DOHH2 (cell line): ENCODE measurements at regions not wholly inside any gene's neighbourhood (a gene's known extent, or its start where the extent isn't known, plus 50 kb on each side); places are given as distances from the start of the nearest gene placed in this dataset.

Experiments
- H3F3A ChIP-seq: fragments of 200-600 bp; sonication (generic), shearing (Covaris generic); 2 replicates; pipeline ENCODE4 v1.6.0; 2016; ENCODE audit warnings: antibody characterized with exemption, mild to moderate bottlenecking; ENCODE audit not compliant: control insufficient read depth, insufficient read depth
- H3K27ac ChIP-seq: fragments of 200-600 bp; sonication (generic); 2 replicates; pipeline ENCODE4 v1.5.1; 2014; ENCODE audit warnings: low read depth, mild to moderate bottlenecking, low read length, moderate library complexity
- H3K27me3 ChIP-seq: fragments of 200-600 bp; sonication (generic); 2 replicates; pipeline ENCODE4 v1.6.1; 2014; ENCODE audit warnings: mild to moderate bottlenecking, low read length, mixed read lengths; ENCODE audit not compliant: control insufficient read depth
- H3K36me3 ChIP-seq: fragments of 200-600 bp; sonication (generic); 2 replicates; pipeline ENCODE4 v1.6.1; 2014; ENCODE audit warnings: mild to moderate bottlenecking, low read length, moderate library complexity, mixed read lengths; ENCODE audit not compliant: control insufficient read depth
- H3K4me1 ChIP-seq: fragments of 200-600 bp; sonication (generic); 2 replicates; pipeline ENCODE4 v1.6.1; 2014; ENCODE audit warnings: mild to moderate bottlenecking, low read length, mixed read lengths; ENCODE audit not compliant: control insufficient read depth
- H3K4me2 ChIP-seq: fragments of 200-600 bp; sonication (generic); 2 replicates; pipeline ENCODE4 v1.6.0; 2014; ENCODE audit warnings: mild to moderate bottlenecking, low read length, moderate library complexity
- H3K4me3 ChIP-seq: fragments of 200-600 bp; sonication (generic); 2 replicates; pipeline ENCODE4 v1.5.1; 2014; ENCODE audit warnings: mild to moderate bottlenecking, low read length, mixed read lengths
- H3K79me2 ChIP-seq: fragments of 200-600 bp; sonication (generic); 2 replicates; pipeline ENCODE4 v1.6.1; 2014; ENCODE audit warnings: mild to moderate bottlenecking, low read length, mixed read lengths; ENCODE audit not compliant: control insufficient read depth
- H3K9me2 ChIP-seq: fragments of 200-600 bp; sonication (generic); replicated peaks from 2 replicates; pipeline ENCODE4 v1.6.1; 2014; ENCODE audit warnings: mild to moderate bottlenecking, low read length, mixed read lengths; ENCODE audit not compliant: control insufficient read depth
- H3K9me3 ChIP-seq: fragments of 200-600 bp; sonication (generic); 2 replicates; pipeline ENCODE4 v1.6.1; 2014; ENCODE audit warnings: antibody characterized with exemption, low read length, mixed read lengths; ENCODE audit not compliant: control insufficient read depth, insufficient read depth
- H4K20me1 ChIP-seq: fragments of 200-600 bp; sonication (generic); 2 replicates; pipeline ENCODE4 v1.6.0; 2014; ENCODE audit warnings: low read depth, mild to moderate bottlenecking, antibody characterized with exemption, low read length, moderate library complexity; ENCODE audit not compliant: control insufficient read depth, insufficient read depth
- EZH2phosphoT487 ChIP-seq: fragments of 200-600 bp; sonication (generic); IDR thresholded peaks from 2 replicates; pipeline ENCODE4 v1.6.1; 2017; ENCODE audit warnings: borderline replicate concordance, mild to moderate bottlenecking, antibody characterized with exemption, low read length, moderate library complexity, mixed read lengths
- TF ChIP-seq, protein P1 (sequence below): fragments of 200-600 bp; sonication (generic); IDR thresholded peaks from one replicate; pipeline ENCODE4 v1.5.1; 2014; ENCODE audit warnings: antibody characterized with exemption, mild to moderate bottlenecking, low read depth, low read length; ENCODE audit not compliant: poor library complexity, severe bottlenecking

GRCh38 chr11:103547691-103548090, 438.5 kb downstream of the DYNC2H1 start:
- Histone ChIP-seq H3K27ac (no peak overlapping the region), H3K27me3 (no peaks in the 10 kb centered on the region), H3K4me3 (no peak overlapping the region), H3K4me1 (no peaks in the 10 kb centered on the region), H3K4me2 (no peak overlapping the region), H4K20me1 (no peaks in the 10 kb centered on the region), H3K36me3 (no peaks in the 10 kb centered on the region), H3F3A (no peaks in the 10 kb centered on the region), H3K9me2 (no peaks in the 10 kb centered on the region), H3K9me3 (no peaks in the 10 kb centered on the region), H3K79me2 (no peaks in the 10 kb centered on the region)
- TF ChIP-seq, protein P1, sequence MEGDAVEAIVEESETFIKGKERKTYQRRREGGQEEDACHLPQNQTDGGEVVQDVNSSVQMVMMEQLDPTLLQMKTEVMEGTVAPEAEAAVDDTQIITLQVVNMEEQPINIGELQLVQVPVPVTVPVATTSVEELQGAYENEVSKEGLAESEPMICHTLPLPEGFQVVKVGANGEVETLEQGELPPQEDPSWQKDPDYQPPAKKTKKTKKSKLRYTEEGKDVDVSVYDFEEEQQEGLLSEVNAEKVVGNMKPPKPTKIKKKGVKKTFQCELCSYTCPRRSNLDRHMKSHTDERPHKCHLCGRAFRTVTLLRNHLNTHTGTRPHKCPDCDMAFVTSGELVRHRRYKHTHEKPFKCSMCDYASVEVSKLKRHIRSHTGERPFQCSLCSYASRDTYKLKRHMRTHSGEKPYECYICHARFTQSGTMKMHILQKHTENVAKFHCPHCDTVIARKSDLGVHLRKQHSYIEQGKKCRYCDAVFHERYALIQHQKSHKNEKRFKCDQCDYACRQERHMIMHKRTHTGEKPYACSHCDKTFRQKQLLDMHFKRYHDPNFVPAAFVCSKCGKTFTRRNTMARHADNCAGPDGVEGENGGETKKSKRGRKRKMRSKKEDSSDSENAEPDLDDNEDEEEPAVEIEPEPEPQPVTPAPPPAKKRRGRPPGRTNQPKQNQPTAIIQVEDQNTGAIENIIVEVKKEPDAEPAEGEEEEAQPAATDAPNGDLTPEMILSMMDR = no peak
- TF ChIP-seq EZH2phosphoT487 = no peak

DNA sequence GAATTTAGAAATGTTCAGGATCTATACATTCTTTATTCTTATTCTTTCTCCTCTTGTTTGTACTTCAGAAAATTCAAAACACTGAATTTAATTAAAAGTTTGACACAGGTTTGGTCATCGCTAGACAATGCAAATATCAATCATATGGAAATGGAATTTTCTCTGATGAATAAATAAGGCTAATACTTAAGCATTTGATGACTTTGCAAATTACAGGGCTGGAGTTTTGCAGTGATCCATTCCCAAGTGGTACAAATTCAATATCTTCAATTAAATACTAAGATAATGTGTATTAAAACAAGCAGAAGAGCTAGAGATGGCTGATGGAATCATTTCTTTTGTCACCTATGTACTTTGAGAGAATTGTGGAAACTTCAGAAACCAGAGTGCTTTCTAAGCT, 439.6 kb downstream of the DYNC2H1 start:
- Histone ChIP-seq H3K4me3 (no peak overlapping the region), H3F3A (no peaks in the 10 kb centered on the region), H3K79me2 (no peaks in the 10 kb centered on the region), H3K36me3 (no peaks in the 10 kb centered on the region), H4K20me1 (no peaks in the 10 kb centered on the region), H3K27me3 (no peaks in the 10 kb centered on the region), H3K9me2 (no peaks in the 10 kb centered on the region), H3K9me3 (no peaks in the 10 kb centered on the region), H3K4me2 (no peak overlapping the region), H3K27ac (no peak overlapping the region), H3K4me1 (no peaks in the 10 kb centered on the region)
- TF ChIP-seq EZH2phosphoT487 = no peak
- TF ChIP-seq, protein P1 = no peak

GRCh38 chr11:103550811-103551210, 441.6 kb downstream of the DYNC2H1 start:
- no peaks in the 10 kb centered on the region for H3K27me3 ChIP-seq
- H3K4me3 ChIP-seq = no peak overlapping the region
- H3K4me2 ChIP-seq = no peak overlapping the region
- no peak overlapping the region for H3K27ac ChIP-seq
- no peaks in the 10 kb centered on the region for H3K4me1 ChIP-seq
- H3K9me3 ChIP-seq = no peaks in the 10 kb centered on the region
- no peaks in the 10 kb centered on the region for H3F3A ChIP-seq
- H3K79me2 ChIP-seq = no peaks in the 10 kb centered on the region
- no peaks in the 10 kb centered on the region for H4K20me1 ChIP-seq
- no peaks in the 10 kb centered on the region for H3K9me2 ChIP-seq
- no peaks in the 10 kb centered on the region for H3K36me3 ChIP-seq
- TF ChIP-seq, protein P1 = no peak
- TF ChIP-seq EZH2phosphoT487 = no peak

- H3F3A ChIP-seq = no peaks in the 10 kb centered on the region
- no peaks in the 10 kb centered on the region for H3K27me3 ChIP-seq
- no peak overlapping the region for H3K4me3 ChIP-seq
- H3K79me2 ChIP-seq = no peaks in the 10 kb centered on the region
- no peak for TF ChIP-seq EZH2phosphoT487
- TF ChIP-seq, protein P1 = no peak
- H4K20me1 ChIP-seq = no peaks in the 10 kb centered on the region
- no peak overlapping the region for H3K4me2 ChIP-seq
- no peaks in the 10 kb centered on the region for H3K9me3 ChIP-seq
- H3K9me2 ChIP-seq = no peaks in the 10 kb centered on the region
- no peak overlapping the region for H3K27ac ChIP-seq
- H3K4me1 ChIP-seq = no peaks in the 10 kb centered on the region
- no peaks in the 10 kb centered on the region for H3K36me3 ChIP-seq
Observed at GRCh38 chr11:103552086-103552485, 442.9 kb downstream of the DYNC2H1 start.
